Muscle of back (tissue), 3 donors: ENCODE measurements at regions not wholly inside any gene's neighbourhood (a gene's known extent, or its start where the extent isn't known, plus 50 kb on each side); places are given as distances from the start of the nearest gene placed in this dataset.

Source experiments
- DNase-seq, 3 donors: peaks; one replicate each; pipeline versions ENCODE4 v3.0.0 to v3.0.0-alpha.2; 2013

DNA sequence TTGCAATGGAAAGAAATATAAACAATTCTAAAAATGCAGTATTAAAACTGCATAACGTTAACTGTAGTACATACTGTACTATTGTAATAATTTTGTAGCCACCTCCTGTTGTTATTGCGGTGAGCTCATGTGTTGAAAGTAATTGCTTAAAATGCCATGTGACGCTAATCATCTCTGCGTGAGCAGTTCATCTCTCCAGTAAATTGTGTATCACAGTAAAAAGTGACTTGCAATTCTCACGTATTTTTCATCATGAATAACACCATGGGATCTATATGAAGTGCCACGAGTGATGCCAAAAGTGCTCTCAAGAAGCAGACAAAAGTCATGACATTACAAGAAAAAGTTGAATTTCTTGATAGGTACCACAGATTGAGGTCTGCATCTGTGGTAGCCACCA, 82.4 kb upstream of the CYYR1 start:
- no peak for DNase-seq

DNA sequence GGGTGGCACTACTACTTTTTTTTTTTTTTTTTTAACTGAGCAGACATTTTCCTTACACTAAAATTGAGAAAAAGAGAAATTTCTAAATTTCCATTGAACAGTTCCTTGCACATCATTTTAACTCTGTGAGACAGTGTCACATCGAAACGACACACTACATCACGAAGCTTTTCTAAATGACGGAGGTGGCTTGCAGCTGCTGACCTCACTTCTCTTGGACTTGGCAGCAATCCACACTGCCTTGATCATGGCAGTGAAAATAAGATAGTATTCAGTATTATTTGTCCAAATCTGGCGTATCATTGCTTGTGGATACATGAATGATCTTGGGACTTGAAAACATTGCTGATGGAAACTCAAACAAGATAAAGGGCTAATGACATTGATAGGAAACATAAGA, 80.3 kb upstream of the CYYR1 start:
- peak in 1 of 3 donors; percentile 2 for DNase-seq

DNA sequence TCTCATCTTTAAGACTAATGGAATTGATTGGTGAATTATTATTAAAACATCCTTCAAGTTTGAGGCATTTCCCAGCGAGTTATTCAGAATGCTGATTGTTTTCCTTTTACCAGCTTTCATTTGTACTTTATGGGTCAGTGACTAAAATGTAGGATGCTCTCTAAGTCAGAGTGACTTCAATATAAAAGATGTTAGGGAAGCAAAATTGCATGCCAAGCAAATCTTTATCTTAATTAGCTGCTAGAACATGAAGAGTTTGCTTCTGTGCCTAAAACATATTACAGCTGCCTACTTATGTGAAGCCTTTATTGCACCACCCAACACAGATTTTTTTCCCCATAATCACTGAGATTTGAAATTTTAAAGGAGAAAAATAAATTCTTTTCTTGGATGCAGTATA, 79.8 kb upstream of the CYYR1 start:
- DNase-seq, result no peak

DNA sequence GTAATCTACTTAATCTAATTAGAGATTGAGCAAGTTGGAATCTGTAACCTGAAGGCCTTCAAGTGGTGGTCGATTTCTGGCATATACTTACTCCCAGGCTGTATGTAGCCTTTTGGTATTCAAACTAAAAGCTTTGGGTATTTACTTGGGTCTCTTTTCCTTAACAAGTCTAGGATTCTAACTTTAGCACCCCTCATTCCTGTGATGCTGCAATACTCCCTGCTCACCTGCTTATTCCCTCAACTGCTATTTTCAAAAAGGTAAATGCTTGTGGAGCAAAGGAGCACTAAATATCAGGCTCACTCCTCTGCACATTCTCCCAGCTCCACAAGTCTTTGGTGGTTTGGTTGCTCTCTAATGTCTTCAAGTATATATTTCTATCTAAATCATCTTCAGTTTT, 68.0 kb upstream of the CYYR1 start:
- no peak for DNase-seq

DNA sequence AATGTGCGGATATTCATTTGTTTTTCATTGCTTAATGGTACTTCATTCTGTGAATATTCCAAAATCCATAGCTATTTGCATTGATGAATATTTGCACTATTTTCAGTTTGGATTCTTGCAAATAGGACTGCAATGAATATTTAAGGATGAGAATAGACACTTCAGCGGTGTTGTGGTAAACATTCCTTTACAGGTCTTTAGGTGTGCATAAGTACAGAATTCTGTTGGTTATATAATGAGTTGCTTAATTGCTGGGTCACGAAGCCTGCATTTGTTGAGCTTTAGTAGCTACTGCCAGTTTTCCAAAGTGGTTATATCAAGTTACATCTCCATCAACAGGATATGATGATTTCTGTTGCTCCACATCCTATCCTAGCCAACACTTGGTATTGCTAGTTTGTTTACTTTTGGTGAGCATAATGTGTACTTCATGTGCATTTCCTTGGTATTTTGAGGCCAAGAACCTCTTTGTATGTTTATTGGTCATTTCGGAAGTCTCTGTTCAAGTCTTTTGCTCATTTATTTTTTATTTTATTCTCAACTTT, 64.2 kb upstream of the CYYR1 start:
- DNase-seq, result no peak

DNA sequence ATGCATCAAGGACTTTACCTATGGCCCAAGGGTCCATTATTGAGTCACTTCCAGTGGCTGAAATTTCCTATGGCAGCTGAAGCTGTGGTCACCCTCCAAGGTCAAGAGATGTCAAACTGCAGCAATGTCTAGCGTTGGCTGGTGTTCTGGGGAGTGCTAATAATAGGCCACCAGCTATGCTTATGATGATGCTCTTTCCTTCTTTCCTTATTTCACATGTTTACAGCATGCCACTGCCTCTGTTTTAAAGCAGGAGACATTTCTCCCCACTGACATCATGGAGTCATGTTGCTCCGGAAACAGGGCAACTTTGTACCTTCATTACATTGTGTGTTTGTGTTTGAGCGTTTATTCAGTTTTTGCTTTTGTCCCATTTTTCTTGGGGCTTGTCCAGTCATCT, 62.6 kb upstream of the CYYR1 start:
- DNase-seq, result no peak

DNA sequence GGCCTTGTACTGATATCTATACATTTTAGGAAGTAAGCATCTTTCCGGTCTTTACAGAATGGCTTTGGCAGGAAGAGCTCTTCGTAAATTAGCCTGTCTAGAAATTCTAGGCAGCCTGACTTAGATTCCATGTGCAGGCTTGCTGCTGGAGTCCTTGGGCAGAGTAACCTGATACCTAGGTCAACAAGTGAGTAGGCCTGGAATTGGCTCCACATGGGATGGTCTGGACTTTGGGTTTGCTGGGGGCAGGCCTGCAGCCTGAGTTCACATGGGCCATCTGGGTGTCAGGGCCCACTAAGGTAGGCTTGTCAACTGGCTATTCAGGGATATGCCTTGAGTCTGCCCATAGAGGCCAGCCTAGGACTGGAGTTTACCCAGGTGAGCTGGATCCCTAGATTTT, 59.6 kb upstream of the CYYR1 start:
- no peak for DNase-seq

DNA sequence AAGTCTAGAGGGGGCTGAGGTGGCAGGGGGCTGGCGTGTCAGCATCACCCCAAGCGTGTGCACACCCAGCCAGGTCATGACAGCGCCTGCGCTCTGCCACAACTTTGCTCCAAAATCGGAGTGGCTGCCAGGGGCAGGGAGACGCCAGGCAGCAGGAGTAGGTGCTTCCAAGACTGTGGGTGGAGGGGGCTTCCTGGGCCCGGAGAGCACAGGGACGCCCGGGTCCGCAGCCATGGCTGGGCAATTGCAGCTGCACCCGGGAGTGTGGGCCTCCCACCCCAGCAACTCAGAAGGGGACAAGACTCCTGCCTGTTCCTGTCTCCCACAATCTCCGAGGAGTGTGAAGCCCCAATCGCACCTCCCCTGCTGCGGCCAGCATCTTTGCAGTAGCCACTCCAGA, 53.1 kb upstream of the CYYR1 start:
- DNase-seq, result no peak

DNA sequence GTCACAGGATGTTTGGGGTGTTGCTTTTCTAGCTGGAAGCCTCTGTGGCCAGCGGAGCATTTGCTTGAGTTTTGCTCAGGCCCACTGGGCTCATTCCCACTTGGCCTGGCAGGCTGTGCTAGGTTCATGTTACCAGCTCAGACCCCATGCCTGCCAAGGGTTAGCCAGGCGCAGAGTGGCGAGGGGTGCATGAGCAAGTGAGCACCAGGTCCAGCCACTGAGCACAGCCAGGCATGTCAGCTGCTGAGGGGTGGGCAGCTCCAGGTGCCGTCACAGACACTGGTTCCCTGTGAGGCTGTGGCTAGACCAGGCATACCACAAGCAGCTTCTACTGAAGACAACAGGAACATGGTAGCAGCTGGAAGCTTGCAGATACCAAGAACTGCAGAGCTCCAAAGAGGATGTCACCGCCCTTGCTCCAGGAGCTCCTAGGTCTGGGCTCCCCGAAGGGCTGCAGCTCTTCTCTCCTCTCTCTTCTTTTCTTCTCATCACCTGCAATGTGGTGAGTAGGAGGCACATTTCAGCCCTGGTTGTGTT, 52.0 kb upstream of the CYYR1 start:
- no peak for DNase-seq
